ENCODE measurements at regions not wholly inside any gene's neighbourhood (a gene's known extent, or its start where the extent isn't known, plus 50 kb on each side); places are given as distances from the start of the nearest gene placed in this dataset.

- ChIA-PET CTCF (ENCODE audit: low intra/inter-chr PET ratio) (no interaction called here), POLR2A (no interaction called here)
- WGBS (ENCODE audit: insufficient coverage, low coverage, missing lambda C conversion rate): 0% methylated on average over 4 of the region's 4 CpGs
- Histone ChIP-seq H3K9me3 (replicated peaks; ENCODE audit: control insufficient read depth, insufficient read depth, low read depth, low read length) (no peaks in the 10 kb centered on the region), H3K9me1 (ENCODE audit: control insufficient read depth, insufficient read depth, low read length) (no peaks in the 10 kb centered on the region), H3K36me3 (ENCODE audit: control insufficient read depth, insufficient read depth, low read length) (no peaks in the 10 kb centered on the region), H2AFZ (ENCODE audit: low read depth, low read length) (no peak overlapping the region), H4K20me1 (replicated peaks; ENCODE audit: control insufficient read depth, insufficient read depth, low read length) (no peaks in the 10 kb centered on the region), H3K27ac (ENCODE audit: extremely low read depth, low read depth, low read length) (no peak overlapping the region), H3K79me2 (ENCODE audit: control insufficient read depth, insufficient read depth, low read length) (no peaks in the 10 kb centered on the region), H3K4me1 (replicated peaks in 1 of 2; ENCODE audit: control insufficient read depth in 2 of 2, insufficient read depth in 2 of 2, low read length in 2 of 2) (no peaks in the 10 kb centered on the region), H3K4me3 (no peak overlapping the region), H3K9ac (ENCODE audit: insufficient read depth in 1 of 2, low read depth in 2 of 2, low read length in 2 of 2) (no peak overlapping the region), H3K27me3 (ENCODE audit: control insufficient read depth in 2 of 2, insufficient read depth in 2 of 2, low read length in 2 of 2) (no peaks in the 10 kb centered on the region), H3K4me2 (ENCODE audit: insufficient read depth, low read length) (no peak overlapping the region)
- DNase-seq (ENCODE audit: extremely low read depth in 1 of 4, low spot score in 3 of 4) (no peak), ATAC-seq (no peak), FAIRE-seq (no peak)
- no TSS peak for BruUV-seq (replicated peaks)
- TF ChIP-seq TEAD4 (IDR thresholded peaks at IDR 0.05; ENCODE audit: low read length) (no peak), TEAD4 (CRISPR knock-in tag; IDR thresholded peaks at IDR 0.05; ENCODE audit: borderline replicate concordance) (no peak), E2F6 (IDR thresholded peaks at IDR 0.05; ENCODE audit: borderline replicate concordance in 1 of 2, extremely low read depth in 1 of 2, insufficient read depth in 1 of 2, insufficient read length in 1 of 2, low read depth in 1 of 2, low read length in 1 of 2, poor library complexity in 1 of 2, severe bottlenecking in 1 of 2) (no peak), HDAC3 (IDR thresholded peaks at IDR 0.05; ENCODE audit: borderline replicate concordance, partially characterized antibody) (no peak), SMC3 (conservative IDR thresholded peaks at IDR 0.05; ENCODE audit: insufficient read depth, low read depth, low read length) (no peak), ZKSCAN3 (CRISPR knock-in tag; IDR thresholded peaks at IDR 0.05) (no peak), ZNF584 (CRISPR knock-in tag; IDR thresholded peaks at IDR 0.05; ENCODE audit: low read depth) (no peak), JUN (IDR thresholded peaks at IDR 0.05; ENCODE audit: borderline replicate concordance, low read depth, low read length) (no peak), JUN (CRISPR knock-in tag; IDR thresholded peaks at IDR 0.05; ENCODE audit: borderline replicate concordance) (no peak), CBX3 (IDR thresholded peaks at IDR 0.05; ENCODE audit: borderline replicate concordance in 1 of 2, low read length in 2 of 2) (no peak), NFIX (CRISPR knock-in tag; IDR thresholded peaks at IDR 0.05; ENCODE audit: low read depth) (no peak), HMG20B (CRISPR knock-in tag; IDR thresholded peaks at IDR 0.05) (no peak), ZNF780A (CRISPR knock-in tag; IDR thresholded peaks at IDR 0.05) (no peak), NFXL1 (CRISPR knock-in tag; IDR thresholded peaks at IDR 0.05) (no peak), ZNF778 (CRISPR knock-in tag; IDR thresholded peaks at IDR 0.05) (no peak), HNRNPK (IDR thresholded peaks at IDR 0.05; ENCODE audit: low read depth, low read length, poor library complexity, severe bottlenecking) (no peak), ZNF695 (CRISPR knock-in tag; IDR thresholded peaks at IDR 0.05) (no peak)
- TF ChIP-seq, protein P1, sequence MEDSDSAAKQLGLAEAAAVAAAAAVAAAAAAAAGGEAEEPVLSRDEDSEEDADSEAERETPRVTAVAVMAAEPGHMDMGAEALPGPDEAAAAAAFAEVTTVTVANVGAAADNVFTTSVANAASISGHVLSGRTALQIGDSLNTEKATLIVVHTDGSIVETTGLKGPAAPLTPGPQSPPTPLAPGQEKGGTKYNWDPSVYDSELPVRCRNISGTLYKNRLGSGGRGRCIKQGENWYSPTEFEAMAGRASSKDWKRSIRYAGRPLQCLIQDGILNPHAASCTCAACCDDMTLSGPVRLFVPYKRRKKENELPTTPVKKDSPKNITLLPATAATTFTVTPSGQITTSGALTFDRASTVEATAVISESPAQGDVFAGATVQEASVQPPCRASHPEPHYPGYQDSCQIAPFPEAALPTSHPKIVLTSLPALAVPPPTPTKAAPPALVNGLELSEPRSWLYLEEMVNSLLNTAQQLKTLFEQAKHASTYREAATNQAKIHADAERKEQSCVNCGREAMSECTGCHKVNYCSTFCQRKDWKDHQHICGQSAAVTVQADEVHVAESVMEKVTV (CRISPR knock-in tag; IDR thresholded peaks at IDR 0.05): no peak
- in situ Hi-C loops (cut with MboI): no loop called here
- intact Hi-C loops (cut with micrococcal nuclease): no loop called here
Measured at GRCh38 chr18:60675126-60675525, 302.6 kb upstream of the MC4R start.
